Mammary epithelial cell (primary cell): ENCODE measurements at regions not wholly inside any gene's neighbourhood (a gene's known extent, or its start where the extent isn't known, plus 50 kb on each side); places are given as distances from the start of the nearest gene placed in this dataset.

Experiments used
- CTCF ChIP-seq, 2 donors: IDR thresholded peaks in 1 of 2; conservative IDR thresholded peaks in 1 of 2; 2 replicates each; pipeline ENCODE4 v1.5.1; 2011 to 2012; ENCODE audit warnings: inconsistent platforms in 2 of 2, low read length in 2 of 2, mild to moderate bottlenecking in 2 of 2, control low read depth in 1 of 2, low read depth in 1 of 2; ENCODE audit not compliant: insufficient read depth in 1 of 2; ENCODE audit errors: extremely low read depth in 1 of 2
- EZH2 ChIP-seq: IDR thresholded peaks from 2 replicates; pipeline ENCODE4 v1.6.1; 2012; ENCODE audit warnings: low read length, inconsistent platforms, borderline replicate concordance

GRCh38 chr22:27274770-27275449 lies 526.6 kb downstream of the MN1 start:
- TF ChIP-seq CTCF (conservative IDR thresholded peaks at IDR 0.05 in 1 of 2, IDR thresholded peaks at IDR 0.05 in 1 of 2; ENCODE audit: extremely low read depth in 1 of 2, insufficient read depth in 1 of 2, low read depth in 1 of 2, low read length in 2 of 2) (no peak), EZH2 (no peak)
